Esophagus muscularis mucosa (tissue), 4 donors: ENCODE measurements at regions not wholly inside any gene's neighbourhood (a gene's known extent, or its start where the extent isn't known, plus 50 kb on each side); places are given as distances from the start of the nearest gene placed in this dataset.

Source experiments
- DNase-seq: peaks from one replicate; pipeline ENCODE4 v3.0.0-alpha.2; 2017; ENCODE audit errors: extremely low spot score
- H3K27ac ChIP-seq, 4 donors: fragments of 200-600 bp; sonication (generic); replicated peaks in 1 of 4; 1 replicate in 3 of 4; 2 replicates in 1 of 4; pipeline ENCODE4 v1.5.1; 2016 to 2019; ENCODE audit warnings: mild to moderate bottlenecking in 1 of 4
- H3K27me3 ChIP-seq, 4 donors: fragments of 200-600 bp; sonication (generic); one replicate each; pipeline versions ENCODE4 v1.5.1 to v1.6.0; 2016 to 2019
- H3K36me3 ChIP-seq, 4 donors: fragments of 200-600 bp; sonication (generic); one replicate each; pipeline ENCODE4 v1.5.1; 2016 to 2019
- H3K4me1 ChIP-seq, 4 donors: fragments of 200-600 bp; sonication (generic); one replicate each; pipeline ENCODE4 v1.5.1; 2016 to 2019
- H3K4me3 ChIP-seq, 4 donors: fragments of 200-600 bp; sonication (generic); 1 replicate in 2 of 4; 2 replicates in 2 of 4; pipeline ENCODE4 v1.5.1; 2016 to 2019; ENCODE audit warnings: mild to moderate bottlenecking in 4 of 4, moderate library complexity in 1 of 4
- H3K9me3 ChIP-seq, 4 donors: fragments of 200-600 bp; sonication (generic); 1 replicate in 3 of 4; 2 replicates in 1 of 4; pipeline ENCODE4 v1.5.1; 2016 to 2019
- CTCF ChIP-seq, 3 experiments: fragments of 200-600 bp in 2 of 3; fragments of 450-650 bp in 1 of 3; sonication (generic) in 2 of 3; IDR thresholded peaks; one replicate each; pipeline ENCODE4 v1.5.1; 2017 to 2019; ENCODE audit warnings: antibody characterized with exemption in 3 of 3, mild to moderate bottlenecking in 2 of 3, moderate library complexity in 1 of 3
- EP300 ChIP-seq: sonication (generic); formaldehyde crosslinking; IDR thresholded peaks from one replicate; pipeline ENCODE4 v1.6.1; 2017; ENCODE audit warnings: antibody characterized with exemption
- POLR2A ChIP-seq: fragments of 450-650 bp; IDR thresholded peaks from one replicate; pipeline ENCODE4 v1.6.1; 2017; ENCODE audit warnings: antibody characterized with exemption, moderate library complexity, mild to moderate bottlenecking, low read depth
- POLR2AphosphoS5 ChIP-seq, 2 donors: sonication (generic); formaldehyde crosslinking; IDR thresholded peaks; one replicate each; pipeline ENCODE4 v1.6.1; 2017; ENCODE audit warnings: antibody characterized with exemption in 2 of 2
- WGBS: methylation state at CpG from one replicate; pipeline ENCODE4 v1.1.5; 2018; 5-methylcytosine and 5-hydroxymethylcytosine counted together
- intact Hi-C: fragments of 100-400 bp; cut with DNase I; formaldehyde crosslinking; loops from one replicate; pipeline ENCODE4 v1.15.1; 2023

- Histone ChIP-seq H3K4me1 (peaks cover 6 to 30% (median 17%) of the 10 kb centered on the region in 4 donors), H3K27me3 (no peaks in the 10 kb centered on the region), H3K27ac (peak overlapping the region; percentile 68 to 78 (median 72)), H3K4me3 (peak overlapping the region; percentile 42 to 60 (median 48)), H3K9me3 (no peaks in the 10 kb centered on the region), H3K36me3 (no peaks in the 10 kb centered on the region)
- no peak for TF ChIP-seq POLR2A
- TF ChIP-seq POLR2AphosphoS5 (IDR thresholded peaks at IDR 0.05): peak; percentile 43 to 66
- no peak for TF ChIP-seq CTCF (IDR thresholded peaks at IDR 0.05)
- TF ChIP-seq EP300: no peak
- 32% methylated on average over 6 of the region's 6 CpGs for WGBS
- DNase-seq: no peak
- intact Hi-C loops: loop anchor here (10.0 kb wide), 1 partner anchor 256 kb away; no protein-coding TSS in a partner anchor
These were observed 570.4 kb upstream of the DIPK2B start for GRCh38 chrX:45771114-45771513.

GRCh38 chrX:45769761-45770582, 569.3 kb upstream of the DIPK2B start:
- Histone ChIP-seq H3K9me3 (no peaks in the 10 kb centered on the region), H3K36me3 (no peaks in the 10 kb centered on the region), H3K4me1 (peaks cover 0 to 24% (median 11%) of the 10 kb centered on the region in 4 donors), H3K4me3 (peak overlapping the region; percentile 42 to 60 (median 48)), H3K27me3 (no peaks in the 10 kb centered on the region), H3K27ac (peak overlapping the region; percentile 68 to 78 (median 72))
- WGBS: 35% methylated on average over 15 of the region's 18 CpGs
- DNase-seq: peak; percentile 92
- intact Hi-C loops: loop anchor here (10.0 kb wide), 1 partner anchor 255 kb away; no protein-coding TSS in a partner anchor
- no peak for TF ChIP-seq EP300
- peak; percentile 69 to 70 for TF ChIP-seq POLR2AphosphoS5 (IDR thresholded peaks at IDR 0.05)

- no peaks in the 10 kb centered on the region for H3K27me3 ChIP-seq
- H3K27ac ChIP-seq: peak overlapping the region; percentile 68 to 78 (median 72)
- H3K36me3 ChIP-seq: no peaks in the 10 kb centered on the region
- DNase-seq: no peak
- no peak for TF ChIP-seq EP300
- TF ChIP-seq POLR2AphosphoS5 (IDR thresholded peaks at IDR 0.05): no peak
- no peak for TF ChIP-seq CTCF (IDR thresholded peaks at IDR 0.05)
- no peak for TF ChIP-seq POLR2A
- H3K4me1 ChIP-seq: peaks cover 0 to 22% (median 7%) of the 10 kb centered on the region in 4 donors
- intact Hi-C loops: no loop called here
- H3K4me3 ChIP-seq: peak overlapping the region; percentile 42 to 60 (median 48)
- WGBS: 51% methylated on average over 6 of the region's 6 CpGs
- H3K9me3 ChIP-seq: no peaks in the 10 kb centered on the region
These were observed 568.1 kb upstream of the DIPK2B start for GRCh38 chrX:45768666-45769236.

GRCh38 chrX:45766981-45767501, 566.4 kb upstream of the DIPK2B start:
- Histone ChIP-seq H3K27ac (no peak overlapping the region), H3K36me3 (no peaks in the 10 kb centered on the region), H3K4me3 (peak overlapping the region in 3 of 4 donors; percentile 48 to 60 (median 49)), H3K27me3 (no peaks in the 10 kb centered on the region), H3K9me3 (no peaks in the 10 kb centered on the region), H3K4me1 (peaks cover 0 to 22% (median 4%) of the 10 kb centered on the region in 4 donors)
- intact Hi-C loops: no loop called here
- no peak for TF ChIP-seq CTCF (IDR thresholded peaks at IDR 0.05)
- no peak for TF ChIP-seq POLR2AphosphoS5 (IDR thresholded peaks at IDR 0.05)
- TF ChIP-seq POLR2A: no peak
- TF ChIP-seq EP300: no peak
- 54% methylated on average over 3 of the region's 3 CpGs for WGBS
- no peak for DNase-seq

GRCh38 chrX:45765767-45766166, 565.1 kb upstream of the DIPK2B start:
- intact Hi-C loops: no loop called here
- H3K27me3 ChIP-seq: no peaks in the 10 kb centered on the region
- DNase-seq: no peak
- no peaks in the 10 kb centered on the region for H3K9me3 ChIP-seq
- no peak for TF ChIP-seq CTCF (IDR thresholded peaks at IDR 0.05)
- TF ChIP-seq POLR2AphosphoS5 (IDR thresholded peaks at IDR 0.05): no peak
- TF ChIP-seq EP300: no peak
- no peak for TF ChIP-seq POLR2A
- H3K36me3 ChIP-seq: no peaks in the 10 kb centered on the region
- H3K27ac ChIP-seq: no peak overlapping the region
- WGBS: 69% methylated on average over 4 of the region's 4 CpGs
- peaks cover 0 to 9% (median 0%) of the 10 kb centered on the region in 4 donors for H3K4me1 ChIP-seq
- H3K4me3 ChIP-seq: no peak overlapping the region
